ENCODE measurements at regions not wholly inside any gene's neighbourhood (a gene's known extent, or its start where the extent isn't known, plus 50 kb on each side); places are given as distances from the start of the nearest gene placed in this dataset.

- TF ChIP-seq CTCF (IDR thresholded peaks at IDR 0.05), result no peak
- TF ChIP-seq POLR2AphosphoS5 (IDR thresholded peaks at IDR 0.05), result no peak
- no peak for TF ChIP-seq EP300 (IDR thresholded peaks at IDR 0.05)
These were observed 126.1 kb upstream of the PPP2R2D start for GRCh38 chr10:131774681-131775085.

Measured in suprapubic skin (tissue), 4 donors.